AG09309 (cell line): ENCODE measurements at regions not wholly inside any gene's neighbourhood (a gene's known extent, or its start where the extent isn't known, plus 50 kb on each side); places are given as distances from the start of the nearest gene placed in this dataset.

Experiments
- DNase-seq: peaks from one replicate; pipeline ENCODE4 v3.0.0-alpha.2; 2010; ENCODE audit warnings: low read depth
- H3K4me3 ChIP-seq: 2 replicates; pipeline ENCODE4 v1.5.1; 2011; ENCODE audit warnings: mild to moderate bottlenecking, low read depth, low read length, moderate library complexity; ENCODE audit not compliant: control insufficient read depth
- TF ChIP-seq, protein P1 (sequence below): IDR thresholded peaks from 2 replicates; pipeline ENCODE4 v1.5.1; 2011; ENCODE audit warnings: mild to moderate bottlenecking, low read depth, low read length, inconsistent platforms; ENCODE audit not compliant: insufficient read depth, control insufficient read depth; ENCODE audit errors: missing control alignments

DNA sequence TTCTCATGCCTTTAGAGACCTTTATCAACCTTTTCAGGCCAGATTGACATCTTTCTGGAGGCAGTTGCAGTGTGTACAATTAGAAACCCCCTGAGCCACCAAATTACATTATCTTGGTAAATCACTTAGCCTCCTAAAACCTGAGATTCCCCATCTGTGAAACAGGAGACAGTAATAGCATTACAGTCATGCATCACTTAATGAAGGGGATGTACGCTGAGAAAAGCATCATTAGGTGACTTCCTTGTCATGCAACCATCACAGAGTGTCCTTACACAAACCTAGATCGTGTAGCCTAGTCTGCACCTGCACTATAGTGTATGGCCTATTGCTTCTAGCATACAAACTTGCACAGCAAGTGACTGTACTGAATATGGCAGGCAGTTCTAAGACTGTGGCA, 400.8 kb upstream of the CNTN3 start:
- no peak overlapping the region for H3K4me3 ChIP-seq
- DNase-seq, result no peak
- TF ChIP-seq, protein P1, sequence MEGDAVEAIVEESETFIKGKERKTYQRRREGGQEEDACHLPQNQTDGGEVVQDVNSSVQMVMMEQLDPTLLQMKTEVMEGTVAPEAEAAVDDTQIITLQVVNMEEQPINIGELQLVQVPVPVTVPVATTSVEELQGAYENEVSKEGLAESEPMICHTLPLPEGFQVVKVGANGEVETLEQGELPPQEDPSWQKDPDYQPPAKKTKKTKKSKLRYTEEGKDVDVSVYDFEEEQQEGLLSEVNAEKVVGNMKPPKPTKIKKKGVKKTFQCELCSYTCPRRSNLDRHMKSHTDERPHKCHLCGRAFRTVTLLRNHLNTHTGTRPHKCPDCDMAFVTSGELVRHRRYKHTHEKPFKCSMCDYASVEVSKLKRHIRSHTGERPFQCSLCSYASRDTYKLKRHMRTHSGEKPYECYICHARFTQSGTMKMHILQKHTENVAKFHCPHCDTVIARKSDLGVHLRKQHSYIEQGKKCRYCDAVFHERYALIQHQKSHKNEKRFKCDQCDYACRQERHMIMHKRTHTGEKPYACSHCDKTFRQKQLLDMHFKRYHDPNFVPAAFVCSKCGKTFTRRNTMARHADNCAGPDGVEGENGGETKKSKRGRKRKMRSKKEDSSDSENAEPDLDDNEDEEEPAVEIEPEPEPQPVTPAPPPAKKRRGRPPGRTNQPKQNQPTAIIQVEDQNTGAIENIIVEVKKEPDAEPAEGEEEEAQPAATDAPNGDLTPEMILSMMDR, result no peak

DNA sequence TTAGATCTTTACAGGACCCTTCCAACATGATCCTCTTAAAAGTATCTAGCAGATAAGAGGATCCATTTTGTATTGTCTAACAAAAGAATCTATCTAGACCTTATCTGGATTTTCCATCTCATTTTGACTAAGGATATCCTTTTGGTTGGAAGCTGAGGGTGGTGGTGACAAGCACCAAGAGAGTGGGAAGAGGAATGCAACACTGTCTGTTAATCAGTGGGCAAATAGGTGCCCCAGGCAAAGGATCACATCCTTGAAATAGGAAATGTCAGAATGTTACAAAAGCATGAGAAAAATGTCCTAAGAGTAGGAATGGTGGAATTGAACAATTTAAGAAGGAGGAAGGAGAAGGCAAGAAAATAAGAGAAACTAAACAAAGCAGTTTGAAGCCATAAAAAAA, 420.7 kb upstream of the CNTN3 start:
- no peak for DNase-seq
- no peak overlapping the region for H3K4me3 ChIP-seq
- TF ChIP-seq, protein P1, result no peak

DNA sequence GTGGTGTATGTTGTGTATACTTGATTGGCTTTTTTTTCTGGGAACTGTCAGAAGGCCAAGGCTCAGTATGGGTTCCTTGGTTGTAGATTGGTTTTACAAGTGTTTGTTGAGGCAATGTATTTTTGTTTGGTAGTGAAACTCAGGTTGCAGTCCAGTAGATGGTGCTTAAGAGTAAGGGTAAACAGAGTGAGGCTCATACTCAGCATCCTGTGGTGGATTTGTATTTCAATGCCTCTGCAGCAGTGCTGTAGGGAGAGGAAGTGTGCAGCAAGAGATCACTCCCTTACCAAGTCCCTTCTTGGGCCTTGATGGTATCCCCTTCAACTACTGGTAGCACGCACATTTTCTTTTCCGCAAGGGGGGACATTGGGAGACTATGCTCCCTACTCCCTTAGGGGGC, 428.5 kb upstream of the CNTN3 start:
- no peak overlapping the region for H3K4me3 ChIP-seq
- DNase-seq, result no peak
- TF ChIP-seq, protein P1, result no peak

DNA sequence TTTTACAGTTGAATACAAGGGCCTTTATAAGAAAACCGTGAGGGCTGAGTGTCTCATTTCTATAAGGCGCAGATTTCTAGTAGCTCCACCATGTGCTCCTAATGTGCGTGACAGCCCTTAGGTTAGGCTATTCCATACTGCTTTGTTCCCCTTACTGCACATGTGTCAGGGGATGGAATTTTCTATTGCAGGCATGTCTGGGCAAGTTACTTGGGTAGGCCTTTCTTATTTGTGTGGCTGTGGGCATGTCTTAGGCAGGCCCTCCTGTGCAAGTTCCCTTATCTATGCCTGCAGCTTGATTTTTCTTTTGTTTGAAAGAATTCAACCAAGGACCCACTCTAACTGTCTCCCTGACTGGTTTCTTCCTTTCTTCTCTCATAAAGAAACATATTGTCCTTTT, 434.2 kb upstream of the CNTN3 start:
- DNase-seq, result no peak
- no peak overlapping the region for H3K4me3 ChIP-seq
- TF ChIP-seq, protein P1, result no peak

DNA sequence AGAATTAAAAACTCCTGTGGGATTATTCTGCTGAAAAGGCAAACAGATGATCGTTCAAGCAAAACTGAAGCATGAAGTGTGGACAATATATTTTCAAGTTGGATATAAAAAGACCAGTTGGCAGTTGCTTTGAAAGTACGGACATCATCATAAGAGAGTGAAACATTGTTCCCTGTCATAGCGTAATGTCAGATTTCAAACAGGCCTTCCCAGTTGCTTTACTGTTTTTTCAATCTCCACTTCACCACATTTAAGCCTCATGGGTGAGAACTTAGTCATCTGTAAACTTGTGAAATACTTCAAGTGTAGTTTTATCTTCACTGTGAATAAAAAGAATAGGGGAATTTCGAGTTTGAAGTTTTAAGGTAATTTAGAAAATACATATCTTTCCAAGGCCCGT, 435.1 kb upstream of the CNTN3 start:
- H3K4me3 ChIP-seq, result no peak overlapping the region
- no peak for DNase-seq
- TF ChIP-seq, protein P1, result no peak

DNA sequence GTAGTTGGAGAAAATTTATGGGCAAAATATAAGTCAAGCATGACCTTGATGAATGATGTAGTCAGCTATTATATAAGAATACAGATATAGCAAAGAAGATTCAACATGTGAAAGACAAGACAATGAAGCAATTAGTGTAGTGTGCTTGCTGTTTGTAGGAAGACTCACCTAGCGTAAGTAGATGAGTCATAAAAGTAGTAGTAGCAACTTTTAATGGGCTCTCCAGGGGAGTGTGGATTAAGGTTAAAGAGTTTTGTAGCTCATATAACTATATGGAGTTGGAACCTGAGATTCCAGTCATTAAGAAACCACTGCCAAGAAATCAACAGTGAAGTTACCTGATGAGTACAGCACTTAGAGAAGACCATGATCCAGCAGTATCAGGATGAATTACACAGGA, 444.7 kb upstream of the CNTN3 start:
- TF ChIP-seq, protein P1, result no peak
- no peak overlapping the region for H3K4me3 ChIP-seq
- no peak for DNase-seq

DNA sequence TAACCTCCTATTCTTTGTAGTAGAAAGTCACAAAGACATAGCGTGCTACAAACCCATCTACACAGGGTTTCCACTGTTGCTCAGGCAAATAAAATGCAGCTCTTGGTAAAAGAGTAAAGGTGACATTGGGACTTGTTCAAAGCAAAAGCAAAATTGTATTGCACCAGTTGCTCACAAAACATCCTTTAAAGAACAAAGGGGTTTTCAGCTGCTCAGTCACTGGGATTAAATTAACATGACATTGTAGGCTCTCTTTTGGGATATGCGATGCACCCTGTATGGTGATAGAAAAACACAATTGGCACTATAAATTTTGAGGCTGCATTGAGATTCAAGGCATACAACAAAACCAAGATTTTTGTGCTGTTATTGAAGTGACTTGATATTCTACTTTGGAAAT, 447.3 kb upstream of the CNTN3 start:
- TF ChIP-seq, protein P1, result no peak
- H3K4me3 ChIP-seq, result no peak overlapping the region
- DNase-seq, result no peak
